ENCODE measurements at regions not wholly inside any gene's neighbourhood (a gene's known extent, or its start where the extent isn't known, plus 50 kb on each side); places are given as distances from the start of the nearest gene placed in this dataset.

DNA sequence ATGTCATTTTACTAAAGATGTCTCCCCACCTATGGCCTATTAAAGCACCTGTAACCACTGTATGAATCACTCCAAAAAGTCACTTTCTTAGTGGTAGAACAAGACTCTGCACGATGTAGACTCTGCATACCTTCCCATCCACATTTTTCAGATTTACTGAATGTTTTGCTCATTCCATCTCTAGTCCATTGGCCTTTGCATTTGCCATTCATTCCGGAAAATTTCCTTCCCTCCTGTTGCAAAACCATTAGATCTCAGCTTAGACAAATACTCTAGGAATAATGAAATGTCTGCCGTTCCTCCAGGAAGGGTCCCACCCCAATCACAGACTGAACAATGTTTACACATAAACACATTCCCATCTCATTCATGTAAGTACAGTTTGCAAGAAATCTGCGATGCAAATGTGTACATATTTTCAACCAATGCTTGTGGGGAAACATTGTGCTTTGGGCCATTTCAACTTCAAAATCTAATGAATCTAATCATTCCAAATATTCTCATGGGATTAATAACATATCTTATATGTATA, 146.3 kb upstream of the XYLT1 start:
- intact Hi-C loops (cut with micrococcal nuclease): no loop called here
- Mint-ChIP-seq H3K4me1 (ENCODE audit: low read depth) (no peaks in the 10 kb centered on the region), H3K27me3 (no peaks in the 10 kb centered on the region), H3K27ac (no peak overlapping the region), H3K36me3 (ENCODE audit: low read depth) (no peaks in the 10 kb centered on the region), H3K9me3 (no peaks in the 10 kb centered on the region), H3K4me3 (no peak overlapping the region)

DNA sequence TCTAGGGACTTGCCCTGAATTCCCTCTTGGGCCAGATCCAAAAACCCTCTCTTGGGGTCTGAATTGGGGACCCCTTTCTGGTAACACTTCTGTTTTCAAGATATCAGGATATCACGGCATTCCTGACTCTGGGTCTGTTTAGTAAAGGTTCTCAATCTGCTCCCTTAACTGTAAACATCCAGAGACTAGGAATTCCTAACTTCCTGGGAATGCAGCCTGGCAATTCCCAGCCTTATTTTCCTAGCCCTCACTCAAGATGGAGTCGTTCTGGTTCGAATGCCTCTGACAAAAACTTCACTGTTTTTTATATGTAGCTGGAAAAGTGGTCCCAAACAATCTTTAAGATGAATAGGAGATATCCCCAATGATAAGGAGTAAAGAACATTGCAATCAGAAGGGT, 141.6 kb upstream of the XYLT1 start:
- Mint-ChIP-seq H3K36me3 (ENCODE audit: low read depth) (no peaks in the 10 kb centered on the region), H3K27ac (no peak overlapping the region), H3K4me1 (ENCODE audit: low read depth) (no peaks in the 10 kb centered on the region), H3K9me3 (no peaks in the 10 kb centered on the region), H3K27me3 (no peaks in the 10 kb centered on the region), H3K4me3 (no peak overlapping the region)
- intact Hi-C loops (cut with micrococcal nuclease): no loop called here

- H3K4me1 Mint-ChIP-seq (ENCODE audit: low read depth): no peaks in the 10 kb centered on the region
- H3K27me3 Mint-ChIP-seq: no peaks in the 10 kb centered on the region
- no peak overlapping the region for H3K27ac Mint-ChIP-seq
- H3K4me3 Mint-ChIP-seq: no peak overlapping the region
- H3K9me3 Mint-ChIP-seq: no peaks in the 10 kb centered on the region
- H3K36me3 Mint-ChIP-seq (ENCODE audit: low read depth): no peaks in the 10 kb centered on the region
- intact Hi-C loops (cut with micrococcal nuclease): no loop called here
Observed at GRCh38 chr16:17607609-17608008, 136.8 kb upstream of the XYLT1 start.

DNA sequence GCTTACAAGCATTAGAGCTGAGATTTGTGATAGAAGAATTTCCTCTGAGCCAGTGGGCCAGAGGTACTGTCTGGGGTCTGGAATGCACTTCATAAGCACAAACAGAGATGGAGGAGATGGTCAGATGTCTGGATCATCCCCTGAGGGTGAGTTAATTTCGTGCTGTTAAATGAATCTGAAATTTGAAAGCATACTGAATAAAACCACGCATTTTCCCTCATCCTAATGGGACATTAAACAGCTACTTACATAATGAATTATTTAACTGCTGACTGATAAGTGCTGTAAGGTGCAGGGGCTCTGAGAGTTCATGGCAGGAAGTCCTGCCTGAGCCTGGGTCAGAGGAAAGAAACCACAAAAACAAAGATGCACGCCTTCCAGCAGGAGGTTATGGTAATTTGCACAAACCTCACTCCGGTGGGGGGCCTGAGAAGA, 136.3 kb upstream of the XYLT1 start:
- Mint-ChIP-seq H3K4me3 (no peak overlapping the region), H3K4me1 (ENCODE audit: low read depth) (no peaks in the 10 kb centered on the region), H3K9me3 (no peaks in the 10 kb centered on the region), H3K27ac (no peak overlapping the region), H3K36me3 (ENCODE audit: low read depth) (no peaks in the 10 kb centered on the region), H3K27me3 (no peaks in the 10 kb centered on the region)
- intact Hi-C loops (cut with micrococcal nuclease): no loop called here

GRCh38 chr16:17606460-17606859, 135.7 kb upstream of the XYLT1 start:
- no peaks in the 10 kb centered on the region for H3K27me3 Mint-ChIP-seq
- H3K4me1 Mint-ChIP-seq (ENCODE audit: low read depth): no peaks in the 10 kb centered on the region
- H3K27ac Mint-ChIP-seq: no peak overlapping the region
- H3K4me3 Mint-ChIP-seq: no peak overlapping the region
- intact Hi-C loops (cut with micrococcal nuclease): no loop called here
- H3K9me3 Mint-ChIP-seq: no peaks in the 10 kb centered on the region
- no peaks in the 10 kb centered on the region for H3K36me3 Mint-ChIP-seq (ENCODE audit: low read depth)

- no peaks in the 10 kb centered on the region for H3K27me3 Mint-ChIP-seq
Observed at GRCh38 chr16:17605784-17606183, 135.0 kb upstream of the XYLT1 start.

DNA sequence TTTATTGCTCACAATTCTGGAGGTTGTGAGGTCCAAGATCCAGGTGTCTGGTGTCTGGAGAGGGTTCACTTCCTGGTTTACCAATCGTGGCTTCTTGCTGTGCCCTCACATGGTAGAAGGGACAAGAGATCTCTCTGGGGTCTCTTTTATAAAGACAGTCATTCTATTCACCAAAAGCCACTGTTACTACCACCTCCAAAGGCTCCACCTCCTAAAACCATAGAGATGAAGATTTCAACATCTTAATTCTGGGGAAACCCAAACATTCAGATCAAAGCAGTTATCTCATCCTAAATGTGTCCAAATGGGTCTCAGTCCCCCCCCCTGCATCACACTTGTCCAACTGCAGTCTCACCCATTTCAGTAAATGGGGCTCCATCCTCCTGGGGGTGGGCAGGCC, 132.9 kb upstream of the XYLT1 start:
- H3K27ac Mint-ChIP-seq: no peak overlapping the region
- no peaks in the 10 kb centered on the region for H3K36me3 Mint-ChIP-seq (ENCODE audit: low read depth)
- H3K4me3 Mint-ChIP-seq: no peak overlapping the region
- H3K27me3 Mint-ChIP-seq: no peaks in the 10 kb centered on the region
- H3K4me1 Mint-ChIP-seq (ENCODE audit: low read depth): no peaks in the 10 kb centered on the region
- intact Hi-C loops (cut with micrococcal nuclease): no loop called here
- peaks cover 2% of the 10 kb centered on the region for H3K9me3 Mint-ChIP-seq

More at GRCh38 chr16:17605784-17606183, 135.0 kb upstream of the XYLT1 start:
- intact Hi-C loops (cut with micrococcal nuclease): no loop called here
- H3K4me1 Mint-ChIP-seq (ENCODE audit: low read depth): no peaks in the 10 kb centered on the region
- no peaks in the 10 kb centered on the region for H3K36me3 Mint-ChIP-seq (ENCODE audit: low read depth)
- H3K9me3 Mint-ChIP-seq: no peaks in the 10 kb centered on the region
- H3K27ac Mint-ChIP-seq: no peak overlapping the region
- no peak overlapping the region for H3K4me3 Mint-ChIP-seq

DNA sequence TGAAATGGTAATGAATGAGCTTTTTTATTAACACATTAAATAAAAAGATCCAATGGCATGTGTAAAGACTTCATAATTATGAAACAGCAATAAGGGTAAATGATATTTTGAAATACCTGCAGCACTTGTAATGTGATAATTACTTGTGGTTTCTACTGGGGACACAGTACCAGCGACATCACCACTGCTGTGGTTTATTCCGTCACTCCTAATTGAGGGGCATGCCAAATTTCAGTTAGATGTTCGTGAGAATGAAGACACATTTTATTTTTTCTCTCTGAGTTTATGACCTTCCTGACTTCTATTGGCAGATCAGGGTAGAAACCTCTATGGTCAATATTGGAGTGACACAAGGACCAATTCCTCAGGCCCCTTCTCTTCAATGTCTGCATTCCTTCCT, 131.9 kb upstream of the XYLT1 start:
- Mint-ChIP-seq H3K27me3 (no peaks in the 10 kb centered on the region), H3K4me1 (ENCODE audit: low read depth) (no peaks in the 10 kb centered on the region), H3K4me3 (no peak overlapping the region), H3K36me3 (ENCODE audit: low read depth) (no peaks in the 10 kb centered on the region), H3K9me3 (peaks cover 12% of the 10 kb centered on the region), H3K27ac (no peak overlapping the region)
- intact Hi-C loops (cut with micrococcal nuclease): no loop called here

DNA sequence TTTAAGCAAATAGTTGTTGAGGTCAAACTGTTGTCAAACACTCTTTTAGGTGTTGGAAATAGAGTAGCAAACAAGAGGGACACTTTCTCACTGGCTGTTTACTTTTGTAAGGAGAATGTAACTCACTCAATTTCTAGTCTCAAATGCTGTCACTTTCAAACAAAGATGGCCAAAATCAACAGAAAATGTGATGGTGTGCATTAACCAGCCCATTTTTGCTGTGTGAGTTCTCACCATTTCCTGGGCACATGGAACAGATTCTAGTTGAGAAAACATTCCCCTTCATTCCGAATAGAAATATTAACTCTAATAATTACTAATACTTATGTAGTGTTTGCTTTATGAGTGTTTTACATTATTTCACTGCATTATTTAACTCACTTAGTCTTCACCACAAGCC, 128.2 kb upstream of the XYLT1 start:
- intact Hi-C loops (cut with micrococcal nuclease): no loop called here
- Mint-ChIP-seq H3K36me3 (ENCODE audit: low read depth) (no peaks in the 10 kb centered on the region), H3K27ac (no peak overlapping the region), H3K4me1 (ENCODE audit: low read depth) (peaks cover 8% of the 10 kb centered on the region), H3K27me3 (peaks cover 1% of the 10 kb centered on the region), H3K4me3 (no peak overlapping the region), H3K9me3 (peaks cover 23% of the 10 kb centered on the region)

DNA sequence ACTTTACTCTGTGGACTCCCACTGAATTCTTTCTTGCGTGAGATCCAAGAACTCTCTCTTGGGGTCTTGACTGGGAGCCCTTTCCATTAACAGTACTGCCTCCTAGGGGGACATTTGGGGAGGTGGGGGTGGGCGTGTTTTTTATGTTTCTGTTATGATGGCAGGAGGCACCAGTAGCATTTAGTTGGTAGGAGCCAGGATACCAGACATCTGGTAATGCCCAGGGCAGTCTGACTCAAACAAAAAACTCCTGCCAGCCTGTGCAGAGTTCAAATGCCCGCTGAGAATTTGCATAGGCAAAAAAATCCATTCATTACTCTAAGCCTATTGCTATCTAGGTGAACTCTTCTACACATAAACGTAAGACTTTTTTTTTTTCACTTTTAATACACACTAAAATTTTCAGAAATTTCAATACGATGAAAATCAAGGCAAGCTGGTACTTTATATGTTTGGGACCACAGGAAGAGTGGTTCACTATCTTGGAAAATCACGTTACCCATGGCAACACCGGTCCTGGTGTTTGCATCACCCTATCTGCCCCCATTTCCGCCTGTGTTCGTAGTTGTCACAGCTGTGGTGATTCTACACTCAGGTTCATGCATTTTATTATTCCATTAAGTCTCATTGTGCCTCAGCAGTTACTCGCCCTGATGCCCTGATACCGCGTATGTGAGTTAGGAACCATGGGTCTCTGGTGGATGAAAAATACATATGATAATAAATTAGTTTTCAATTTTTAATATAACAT, 121.1 kb upstream of the XYLT1 start:
- intact Hi-C loops (cut with micrococcal nuclease): no loop called here
- H3K4me1 Mint-ChIP-seq (ENCODE audit: low read depth): peaks cover 8% of the 10 kb centered on the region
- H3K36me3 Mint-ChIP-seq (ENCODE audit: low read depth): no peaks in the 10 kb centered on the region
- peaks cover 6% of the 10 kb centered on the region for H3K27me3 Mint-ChIP-seq
- H3K9me3 Mint-ChIP-seq: peaks cover 16% of the 10 kb centered on the region
- no peak overlapping the region for H3K27ac Mint-ChIP-seq
- H3K4me3 Mint-ChIP-seq: no peak overlapping the region

- Mint-ChIP-seq H3K4me1 (ENCODE audit: low read depth) (peaks cover 8% of the 10 kb centered on the region), H3K9me3 (peaks cover 19% of the 10 kb centered on the region), H3K27me3 (peaks cover 6% of the 10 kb centered on the region), H3K36me3 (ENCODE audit: low read depth) (no peaks in the 10 kb centered on the region), H3K4me3 (no peak overlapping the region), H3K27ac (no peak overlapping the region)
- intact Hi-C loops (cut with micrococcal nuclease): no loop called here
Observed at GRCh38 chr16:17590711-17591654, 120.2 kb upstream of the XYLT1 start.

- H3K9me3 Mint-ChIP-seq: peaks cover 25% of the 10 kb centered on the region
- peaks cover 6% of the 10 kb centered on the region for H3K27me3 Mint-ChIP-seq
- H3K27ac Mint-ChIP-seq: no peak overlapping the region
- intact Hi-C loops (cut with micrococcal nuclease): no loop called here
- no peaks in the 10 kb centered on the region for H3K36me3 Mint-ChIP-seq (ENCODE audit: low read depth)
- H3K4me1 Mint-ChIP-seq (ENCODE audit: low read depth): no peaks in the 10 kb centered on the region
- H3K4me3 Mint-ChIP-seq: no peak overlapping the region
Observed at GRCh38 chr16:17589898-17590297, 119.1 kb upstream of the XYLT1 start.

- Mint-ChIP-seq H3K36me3 (ENCODE audit: low read depth) (no peaks in the 10 kb centered on the region), H3K27ac (no peak overlapping the region), H3K4me1 (ENCODE audit: low read depth) (no peaks in the 10 kb centered on the region), H3K9me3 (peaks cover 34% of the 10 kb centered on the region), H3K4me3 (no peak overlapping the region), H3K27me3 (peaks cover 1% of the 10 kb centered on the region)
- intact Hi-C loops (cut with micrococcal nuclease): no loop called here
Observed at GRCh38 chr16:17585449-17586074, 114.8 kb upstream of the XYLT1 start.
